Epithelial cell of prostate (primary cell): ENCODE measurements at regions not wholly inside any gene's neighbourhood (a gene's known extent, or its start where the extent isn't known, plus 50 kb on each side); places are given as distances from the start of the nearest gene placed in this dataset.
"Not testable (repeated sequence)": the region's sequence is repeated elsewhere in the genome, so short reads cannot be mapped to it uniquely, and the experiment has no call there.

ENCODE experiments used
- DNase-seq: peaks from one replicate; pipeline ENCODE4 v3.0.0-alpha.2; 2011; ENCODE audit warnings: low read depth, low spot score
- H3K27ac ChIP-seq: fragments of 450-650 bp; 2 replicates; pipeline ENCODE4 v1.5.1; 2017; ENCODE audit warnings: mild to moderate bottlenecking

- no peak overlapping the region for H3K27ac ChIP-seq
- no peak for DNase-seq
Observed at GRCh38 chr18:35822413-35822812, 150.1 kb upstream of the RMP24 start.

GRCh38 chr18:35826477-35826876 lies 146.0 kb upstream of the RMP24 start:
- no peak for DNase-seq
- H3K27ac ChIP-seq = no peak overlapping the region

DNA sequence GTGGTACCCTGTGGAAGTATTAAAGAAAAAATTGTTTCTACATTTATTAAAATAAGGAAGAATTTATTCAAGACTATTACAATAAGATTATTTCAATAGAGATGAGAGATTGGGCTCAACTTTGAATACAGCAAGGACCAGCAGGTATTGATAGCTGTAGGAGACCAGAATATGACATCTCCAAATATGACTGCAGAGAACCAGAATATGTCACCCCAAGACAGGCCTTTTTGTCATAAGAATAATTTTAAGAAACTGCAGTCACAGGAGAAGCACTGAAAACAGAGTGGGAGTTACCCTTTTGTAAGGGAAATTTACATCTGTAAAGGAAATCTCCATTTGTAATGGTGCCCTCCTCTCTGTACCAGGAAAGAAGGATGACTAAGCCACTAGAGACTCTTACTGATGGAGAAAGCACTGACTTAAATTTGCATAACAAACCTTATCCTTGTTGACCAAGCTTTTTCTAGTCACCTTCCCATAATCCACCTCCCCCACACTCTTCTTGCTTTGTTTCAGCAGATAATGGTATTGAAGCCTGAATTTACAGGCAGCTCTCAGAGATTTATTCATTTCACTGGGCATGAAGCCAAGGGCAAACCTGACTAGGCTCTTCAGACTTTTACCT lies 145.1 kb upstream of the RMP24 start:
- DNase-seq = peak; percentile 16
- no peak overlapping the region for H3K27ac ChIP-seq

- DNase-seq = no peak
- no peak overlapping the region for H3K27ac ChIP-seq
Observed at GRCh38 chr18:35827903-35828275, 144.6 kb upstream of the RMP24 start.

DNA sequence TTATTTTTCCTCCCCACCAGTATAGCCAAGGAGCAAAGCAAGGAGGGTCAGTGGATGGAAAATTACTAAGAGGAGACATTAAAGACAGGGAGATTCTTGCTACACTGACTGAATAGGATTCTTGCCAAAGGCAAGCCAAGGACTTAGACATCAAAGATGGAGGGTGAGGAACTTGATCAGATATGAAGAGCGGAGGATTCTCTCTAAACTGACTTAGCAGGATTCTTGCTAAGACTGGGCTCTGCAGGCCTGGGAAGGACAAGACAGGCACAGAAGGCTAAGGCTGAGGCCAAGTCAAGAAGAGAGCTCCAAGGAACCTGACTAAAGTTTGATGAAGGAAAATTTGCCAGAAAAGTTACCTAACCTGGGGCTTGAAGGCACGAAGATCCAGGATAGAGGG lies 143.9 kb upstream of the RMP24 start:
- H3K27ac ChIP-seq = no peak overlapping the region
- DNase-seq = no peak

DNA sequence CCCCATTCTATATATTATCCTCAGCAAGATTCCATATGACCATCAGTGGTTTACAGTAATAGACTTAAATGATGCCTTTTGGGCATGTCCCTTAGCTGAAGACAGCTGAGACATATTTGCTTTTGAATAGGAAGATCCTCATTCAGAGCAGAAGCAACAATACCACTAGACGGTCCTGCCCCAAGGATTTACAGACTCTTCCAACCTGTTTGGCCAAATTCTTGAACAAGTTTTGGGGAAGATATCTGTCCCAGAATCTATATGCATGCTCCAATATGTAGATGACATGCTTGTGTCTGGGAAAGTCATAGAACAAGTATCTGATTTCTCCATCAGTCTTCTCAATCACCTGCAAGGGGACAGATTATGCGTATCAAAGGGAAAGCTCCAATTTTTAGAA lies 137.1 kb upstream of the RMP24 start:
- DNase-seq = no peak
- no peak overlapping the region for H3K27ac ChIP-seq

- H3K27ac ChIP-seq = no peak overlapping the region
- DNase-seq = no peak
Observed at GRCh38 chr18:35835833-35836232, 136.6 kb upstream of the RMP24 start.

GRCh38 chr18:35836932-35837331 lies 135.5 kb upstream of the RMP24 start:
- no peak for DNase-seq
- no peak overlapping the region for H3K27ac ChIP-seq

GRCh38 chr18:35837922-35838496 lies 134.5 kb upstream of the RMP24 start:
- no peak for DNase-seq

DNA sequence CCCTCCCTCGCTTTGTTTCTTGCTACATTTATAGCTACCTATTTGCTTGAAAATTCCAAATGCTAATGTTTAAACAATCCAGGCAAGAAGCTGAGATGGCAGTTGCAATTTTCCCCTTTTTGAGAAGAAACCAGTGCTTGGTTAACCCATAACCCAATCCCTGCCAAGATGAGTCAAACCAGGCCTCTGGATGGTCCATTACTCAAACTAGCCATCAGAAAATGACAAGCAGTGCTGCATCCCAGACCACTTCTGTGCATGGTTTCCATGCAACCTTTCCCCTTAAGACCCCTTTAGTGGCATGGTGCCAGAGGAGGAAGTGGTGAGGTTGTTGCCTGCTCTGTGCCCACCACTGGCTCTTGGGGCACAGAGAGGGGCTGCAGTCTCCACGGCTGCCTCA lies 131.2 kb upstream of the RMP24 start:
- DNase-seq = no peak
- no peak overlapping the region for H3K27ac ChIP-seq

More at GRCh38 chr18:35837922-35838496, 134.5 kb upstream of the RMP24 start:
- no peak overlapping the region for H3K27ac ChIP-seq

DNA sequence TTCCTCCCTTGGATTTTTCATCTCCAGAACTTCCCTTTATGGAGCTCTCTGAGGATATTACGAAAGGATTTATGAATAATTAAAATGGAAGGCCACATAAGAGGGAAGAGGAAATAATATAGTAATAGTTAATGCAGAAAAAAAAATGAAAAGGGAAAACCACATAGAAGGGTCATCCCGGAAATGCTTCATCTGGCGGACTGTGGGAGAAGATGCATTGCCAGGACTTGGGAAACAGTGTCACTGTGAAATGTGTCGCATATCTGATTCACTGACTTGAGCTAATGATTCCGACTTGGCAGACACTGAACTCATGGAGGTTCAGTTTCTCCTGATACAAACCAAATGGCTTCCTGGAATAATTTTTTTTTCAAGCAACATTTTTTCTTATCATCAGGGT lies 129.9 kb upstream of the RMP24 start:
- DNase-seq = no peak
- H3K27ac ChIP-seq = no peak overlapping the region

GRCh38 chr18:35848321-35848720 lies 124.2 kb upstream of the RMP24 start:
- not testable (repeated sequence) for DNase-seq, H3K27ac ChIP-seq

DNA sequence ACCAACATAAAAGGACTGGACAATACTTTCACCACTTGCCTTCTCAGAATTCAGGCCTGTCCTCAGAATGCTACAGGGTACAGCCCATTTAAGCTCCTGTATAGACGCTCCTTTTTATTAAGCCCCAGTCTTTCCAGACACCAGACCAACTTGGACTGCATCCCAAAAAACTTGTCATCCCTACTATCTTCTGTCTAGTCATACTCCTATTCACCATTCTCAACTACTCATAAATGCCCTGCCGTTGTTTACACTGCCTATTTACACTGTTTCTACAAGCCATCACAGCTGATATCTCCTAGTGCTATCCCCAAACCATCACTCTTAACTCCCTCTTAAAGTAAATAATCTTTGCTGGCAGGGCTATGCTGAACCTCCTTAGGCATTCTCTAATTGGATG lies 123.2 kb upstream of the RMP24 start:
- not testable (repeated sequence) for H3K27ac ChIP-seq
- peak; percentile 24 for DNase-seq

DNA sequence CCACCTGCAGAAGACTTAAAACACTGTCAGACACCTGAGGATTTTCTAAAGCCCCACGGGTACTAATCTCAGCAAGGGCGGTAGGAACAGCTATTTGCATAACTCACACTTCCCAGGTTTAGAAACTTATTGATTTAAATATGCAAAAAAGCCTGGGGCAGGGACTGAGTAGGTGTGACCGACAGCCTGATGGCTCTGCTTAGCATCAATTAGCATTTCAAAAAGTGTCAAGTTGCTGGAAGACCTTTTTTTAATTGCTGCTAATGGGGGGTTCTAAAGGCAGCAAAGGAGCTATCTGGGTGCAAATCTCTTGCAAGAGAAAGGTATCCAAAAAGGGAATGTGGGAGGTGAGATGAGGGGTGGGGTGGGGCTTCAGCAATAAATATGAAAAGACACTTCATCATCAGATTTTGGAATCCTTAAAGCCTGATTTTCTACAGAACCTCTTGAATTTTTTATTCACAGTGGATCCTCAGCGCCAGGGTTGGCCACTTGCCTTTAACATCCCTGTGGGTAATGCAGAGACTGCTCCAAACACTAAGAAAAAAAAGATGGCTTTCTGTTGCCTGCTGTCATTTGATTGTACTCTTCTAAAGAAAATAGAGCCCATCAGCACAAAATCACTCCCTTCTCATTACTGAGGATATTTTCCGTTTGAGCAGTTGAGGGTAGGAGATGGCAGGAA lies 121.1 kb upstream of the RMP24 start:
- no peak overlapping the region for H3K27ac ChIP-seq
- DNase-seq = no peak

GRCh38 chr18:35852786-35853185 lies 119.7 kb upstream of the RMP24 start:
- H3K27ac ChIP-seq = no peak overlapping the region
- DNase-seq = no peak

DNA sequence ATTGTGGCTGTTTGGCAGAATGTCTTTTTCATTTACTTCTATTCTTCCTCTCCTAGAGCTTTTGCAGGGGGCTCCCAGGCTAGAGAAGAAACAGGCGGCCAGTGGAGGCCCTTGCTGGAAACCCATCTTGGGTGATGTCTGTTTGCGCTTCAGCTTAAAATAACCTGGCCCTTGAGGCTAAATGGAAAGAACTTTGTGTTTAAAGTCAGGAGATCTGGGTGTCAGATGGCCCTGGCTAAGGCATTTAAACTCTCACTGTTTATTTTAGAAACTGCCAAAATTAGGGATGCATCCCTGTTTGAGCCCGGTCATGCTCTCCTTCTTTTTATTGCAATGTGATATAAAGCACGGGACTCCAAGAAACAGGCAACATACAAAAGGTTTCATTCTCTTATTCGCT lies 118.4 kb upstream of the RMP24 start:
- DNase-seq = no peak

DNA sequence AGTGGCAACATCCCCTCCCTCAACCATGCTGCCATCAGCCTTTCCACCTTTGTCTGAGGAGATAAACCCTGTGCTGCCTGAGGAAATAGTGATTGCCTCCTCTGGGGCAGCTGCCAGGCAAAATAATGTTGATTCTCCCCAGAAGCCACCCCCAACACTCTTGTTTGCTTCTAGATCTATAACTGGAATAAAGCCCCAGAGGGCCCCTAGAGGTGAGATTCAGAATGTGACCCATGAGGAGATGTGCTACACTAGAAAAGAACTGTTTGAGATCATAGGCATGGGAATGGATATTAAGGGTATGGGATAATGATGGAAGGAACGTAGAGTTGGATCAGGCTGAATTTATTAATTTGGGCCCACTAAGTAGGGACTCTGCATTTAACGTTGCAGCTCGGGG lies 116.3 kb upstream of the RMP24 start:
- no peak for DNase-seq
- no peak overlapping the region for H3K27ac ChIP-seq

More for the DNA sequence above, 118.4 kb upstream of the RMP24 start:
- H3K27ac ChIP-seq = no peak overlapping the region

DNA sequence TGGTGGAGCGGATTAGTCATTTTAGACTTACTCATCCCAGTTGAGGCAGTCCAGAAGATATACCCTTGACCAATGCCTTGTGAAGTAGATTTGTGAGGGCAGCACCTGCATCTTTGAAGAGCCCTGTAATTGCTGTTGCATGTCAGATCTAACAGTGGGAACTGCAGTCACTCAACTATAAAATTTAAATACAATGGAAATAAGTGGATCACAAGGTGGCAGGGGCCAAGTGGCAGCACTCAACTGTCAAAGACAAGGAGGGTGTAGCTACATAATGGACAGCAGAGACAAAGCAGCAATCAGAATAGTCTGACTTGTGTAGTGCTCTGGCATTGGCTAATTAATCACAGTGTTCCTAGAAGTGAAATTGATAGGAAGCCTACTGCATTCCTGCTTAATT lies 115.8 kb upstream of the RMP24 start:
- not testable (repeated sequence) for DNase-seq, H3K27ac ChIP-seq

DNA sequence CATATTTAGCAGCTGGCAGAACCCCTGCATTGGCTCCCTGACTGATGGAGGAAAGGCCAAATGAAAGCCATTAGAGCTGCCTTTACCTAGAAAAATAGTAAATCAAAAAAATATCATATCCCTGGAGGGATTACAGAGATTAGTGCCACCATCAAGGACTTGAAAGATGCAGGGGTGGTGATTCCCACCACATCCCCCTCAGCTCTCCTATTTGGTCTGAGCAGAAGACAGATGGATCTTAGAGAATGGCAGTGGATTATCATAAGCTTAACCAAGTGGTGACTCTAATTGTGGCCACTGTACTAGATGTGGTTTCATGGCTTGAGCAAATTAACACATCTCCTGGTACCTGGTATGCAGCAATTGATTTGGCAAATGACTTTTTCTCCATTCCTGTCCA lies 114.9 kb upstream of the RMP24 start:
- not testable (repeated sequence) for H3K27ac ChIP-seq, DNase-seq

- DNase-seq = no peak
- no peak overlapping the region for H3K27ac ChIP-seq
Observed at GRCh38 chr18:35861367-35862118, 110.9 kb upstream of the RMP24 start.

GRCh38 chr18:35862119-35862640 lies 110.3 kb upstream of the RMP24 start:
- no peak overlapping the region for H3K27ac ChIP-seq
- no peak for DNase-seq
